ENCODE measurements at regions not wholly inside any gene's neighbourhood (a gene's known extent, or its start where the extent isn't known, plus 50 kb on each side); places are given as distances from the start of the nearest gene placed in this dataset.
"Not testable (repeated sequence)": the region's sequence is repeated elsewhere in the genome, so short reads cannot be mapped to it uniquely, and the experiment has no call there.

DNA sequence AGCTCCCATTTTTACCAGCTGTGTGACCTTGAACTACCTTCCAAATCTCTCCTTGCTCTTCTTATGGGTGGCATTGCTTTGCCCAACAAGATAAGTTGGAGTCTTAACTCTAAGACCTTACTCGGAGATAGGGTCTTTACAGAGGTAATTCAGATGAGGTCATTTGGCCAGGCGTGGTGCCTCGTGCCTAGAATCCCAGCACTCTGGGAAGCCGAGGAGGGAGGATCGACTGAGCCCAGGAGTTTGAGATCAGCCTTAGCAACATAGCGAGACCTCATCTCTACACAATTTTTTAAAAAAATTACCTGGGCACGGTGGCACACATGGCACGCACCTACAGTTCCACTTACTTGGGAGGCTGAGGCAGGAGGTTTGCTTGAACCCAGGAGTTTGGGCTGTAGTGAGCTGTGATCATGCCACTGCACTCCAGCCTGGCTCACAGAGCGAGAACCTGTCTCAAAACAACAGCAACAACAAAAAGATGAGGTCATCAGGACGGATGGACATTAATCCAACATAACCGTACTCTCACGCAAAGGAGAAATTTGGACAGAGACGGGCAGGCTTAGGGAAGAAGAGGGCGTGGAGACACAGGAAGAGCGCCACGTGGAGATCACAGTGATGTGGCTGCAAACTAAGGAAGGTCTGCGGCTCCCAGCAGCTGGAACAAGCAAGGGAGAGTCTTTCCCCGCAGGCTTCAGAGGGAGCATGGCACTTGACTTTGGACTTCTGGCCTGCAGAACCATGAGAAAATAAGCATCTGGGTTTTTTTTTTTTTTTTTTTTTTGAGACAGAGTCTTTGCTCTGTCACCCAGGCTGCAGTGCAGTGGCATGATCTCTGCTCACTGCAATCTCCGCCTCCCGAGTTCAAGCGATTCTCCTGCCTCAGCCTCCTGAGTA lies 122.3 kb upstream of the CARD11 start:
- DNase-seq = no peak

- DNase-seq = no peak
Observed at GRCh38 chr7:3167551-3167950, 123.9 kb upstream of the CARD11 start.

DNA sequence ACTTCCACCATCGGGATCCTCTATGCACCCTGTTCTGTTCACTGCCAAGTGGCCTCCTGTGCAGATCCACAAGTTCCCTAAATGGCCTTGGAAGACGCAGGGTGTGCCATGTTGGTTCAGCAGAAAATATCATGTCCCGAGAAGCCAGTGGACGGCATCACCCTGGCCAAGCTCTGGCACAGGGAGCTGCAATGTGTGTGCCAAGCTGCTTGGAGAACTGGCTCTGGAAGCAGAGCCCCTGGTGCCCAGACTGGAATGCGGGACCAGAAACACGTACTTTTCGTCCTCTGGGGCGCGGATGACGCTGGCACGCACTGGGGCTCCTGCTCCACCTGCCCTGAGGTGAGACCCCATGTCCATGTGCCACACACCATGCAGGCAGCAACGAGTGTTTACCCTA lies 124.7 kb upstream of the CARD11 start:
- DNase-seq = no peak

DNA sequence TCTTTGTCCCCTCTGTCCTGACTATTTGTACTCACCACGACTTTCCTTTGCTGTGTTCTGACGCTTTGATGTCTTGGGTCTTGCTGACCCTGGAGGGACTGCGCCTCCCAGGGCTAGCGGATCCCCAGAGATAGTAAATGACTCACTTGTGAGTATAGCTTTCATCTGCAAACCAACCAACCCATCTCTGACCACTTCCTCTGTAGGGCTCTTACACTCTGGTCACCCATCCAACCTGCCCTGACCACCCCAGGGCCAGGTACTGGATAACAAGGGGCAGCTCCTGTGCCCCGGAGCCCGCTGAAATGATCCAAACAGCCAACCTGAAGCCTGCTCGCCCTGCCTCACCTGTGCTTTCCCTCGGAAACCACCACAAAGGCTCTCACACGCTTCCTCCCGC lies 125.2 kb upstream of the CARD11 start:
- DNase-seq = no peak

DNA sequence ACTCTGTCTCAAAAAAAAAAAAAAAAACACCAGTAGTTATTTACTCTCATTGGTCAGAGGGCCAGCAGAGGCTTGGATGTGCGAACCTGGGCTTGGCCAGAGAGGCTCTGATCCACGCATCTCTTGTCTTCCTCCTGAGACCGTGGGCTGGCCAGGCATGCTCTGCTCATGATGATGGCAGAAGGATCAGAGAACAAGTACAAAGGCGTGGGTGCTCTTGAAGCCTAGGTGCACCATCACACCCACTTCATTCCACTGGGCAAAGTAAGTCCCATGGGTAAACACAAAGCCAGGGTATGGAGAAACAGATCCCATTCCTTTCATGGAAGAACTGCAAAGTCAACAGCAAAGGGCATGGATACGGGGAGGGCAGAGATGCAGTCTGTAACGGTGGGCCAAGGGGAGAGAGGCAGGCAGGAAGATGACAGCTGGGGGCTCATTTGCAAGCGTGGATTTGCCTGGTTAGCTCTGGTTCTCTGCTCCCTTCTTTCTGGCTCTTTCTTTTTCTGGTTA lies 128.2 kb upstream of the SDK1 start:
- DNase-seq = no peak

- no peak for DNase-seq
Observed at GRCh38 chr7:3174515-3175284, 126.4 kb upstream of the SDK1 start.

GRCh38 chr7:3175285-3175902 lies 125.7 kb upstream of the SDK1 start:
- DNase-seq = no peak

DNA sequence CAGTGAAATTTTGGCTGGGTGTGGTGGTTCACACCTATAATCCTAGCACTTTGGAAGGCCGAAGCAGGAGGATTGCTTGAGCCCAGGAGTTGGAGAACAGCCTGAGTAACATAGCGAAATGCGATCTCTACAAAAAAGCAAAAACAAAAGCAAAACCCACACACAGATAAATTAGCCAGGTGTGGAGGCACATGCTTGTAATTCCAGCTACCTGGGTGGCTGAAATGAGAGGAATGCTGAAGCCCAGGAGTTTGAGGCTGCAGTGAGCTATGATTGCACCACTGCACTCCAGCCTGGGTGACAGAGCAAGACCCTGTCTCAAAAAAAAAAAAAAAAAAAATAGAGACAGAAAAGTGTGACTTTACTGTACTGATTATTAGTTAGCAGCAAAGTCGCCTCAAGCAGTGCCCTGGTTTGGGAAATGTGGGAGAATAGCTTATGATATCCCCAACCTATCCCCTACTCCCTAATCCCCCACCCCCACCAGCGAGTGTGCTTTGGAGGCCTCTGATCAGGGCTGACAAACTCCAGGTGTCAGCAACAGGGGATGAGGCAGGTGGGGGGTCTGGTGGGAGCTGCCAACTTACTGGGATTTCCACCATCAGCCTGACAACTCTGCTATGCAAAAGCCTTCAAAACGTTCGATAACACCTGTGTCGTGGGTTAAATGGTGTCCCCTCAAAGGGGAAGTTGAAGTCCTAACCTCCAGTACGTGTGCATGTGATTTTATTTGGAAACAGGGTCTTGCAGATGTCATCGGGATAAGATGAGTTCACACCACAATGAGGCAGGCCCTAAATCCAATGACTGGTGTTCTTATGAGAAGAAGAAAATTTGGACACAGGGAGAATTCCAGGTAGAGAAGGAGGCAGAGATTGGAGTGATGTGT lies 124.7 kb upstream of the SDK1 start:
- no peak for DNase-seq

DNA sequence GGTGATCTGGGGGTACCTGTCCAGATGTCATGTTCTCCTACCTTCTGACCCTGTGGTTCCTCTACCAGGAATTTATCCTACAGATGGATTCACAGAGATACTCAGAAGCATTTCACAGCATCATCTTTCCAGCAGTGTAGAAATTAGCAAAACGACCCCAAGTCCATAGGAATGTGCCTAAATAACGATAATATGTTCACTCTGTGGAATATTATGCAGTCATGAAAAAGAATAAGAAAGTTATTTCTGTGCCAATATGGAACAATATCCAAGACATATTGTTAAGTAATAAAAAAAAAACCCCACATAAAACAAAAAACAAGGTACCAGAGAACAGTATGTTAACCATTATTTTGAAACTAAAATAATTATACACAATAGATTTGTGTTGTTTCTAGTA lies 123.8 kb upstream of the SDK1 start:
- no peak for DNase-seq

- no peak for DNase-seq
Observed at GRCh38 chr7:3179456-3179855, 121.6 kb upstream of the SDK1 start.

GRCh38 chr7:3180604-3181003 lies 120.4 kb upstream of the SDK1 start:
- no peak for DNase-seq

DNA sequence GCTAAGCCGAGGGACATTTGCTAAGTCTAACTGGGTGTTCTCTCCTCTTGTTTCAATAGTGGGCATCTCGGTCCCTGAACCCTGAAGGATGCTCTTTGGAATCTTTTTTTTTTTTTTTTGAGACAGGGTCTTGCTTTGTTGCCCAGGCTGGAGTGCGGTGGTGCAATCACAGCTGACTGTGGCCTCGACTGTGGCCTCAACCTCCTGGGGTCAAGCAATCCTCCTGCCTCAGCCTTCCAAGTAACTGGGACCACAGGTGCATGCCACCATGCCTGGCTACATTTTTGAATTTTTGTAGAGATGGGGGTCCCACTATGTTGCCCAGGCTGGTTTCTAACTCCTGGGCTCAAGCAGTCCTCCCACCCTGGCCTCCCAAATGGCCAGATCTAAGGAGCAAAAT lies 119.0 kb upstream of the SDK1 start:
- DNase-seq = not testable (repeated sequence)

- no peak for DNase-seq
Observed at GRCh38 chr7:3187444-3188040, 113.5 kb upstream of the SDK1 start.

- no peak for DNase-seq
Observed at GRCh38 chr7:3188946-3189345, 112.1 kb upstream of the SDK1 start.

GRCh38 chr7:3191548-3191947 lies 109.5 kb upstream of the SDK1 start:
- DNase-seq = no peak

- DNase-seq = no peak
Observed at GRCh38 chr7:3192669-3193068, 108.4 kb upstream of the SDK1 start.

DNA sequence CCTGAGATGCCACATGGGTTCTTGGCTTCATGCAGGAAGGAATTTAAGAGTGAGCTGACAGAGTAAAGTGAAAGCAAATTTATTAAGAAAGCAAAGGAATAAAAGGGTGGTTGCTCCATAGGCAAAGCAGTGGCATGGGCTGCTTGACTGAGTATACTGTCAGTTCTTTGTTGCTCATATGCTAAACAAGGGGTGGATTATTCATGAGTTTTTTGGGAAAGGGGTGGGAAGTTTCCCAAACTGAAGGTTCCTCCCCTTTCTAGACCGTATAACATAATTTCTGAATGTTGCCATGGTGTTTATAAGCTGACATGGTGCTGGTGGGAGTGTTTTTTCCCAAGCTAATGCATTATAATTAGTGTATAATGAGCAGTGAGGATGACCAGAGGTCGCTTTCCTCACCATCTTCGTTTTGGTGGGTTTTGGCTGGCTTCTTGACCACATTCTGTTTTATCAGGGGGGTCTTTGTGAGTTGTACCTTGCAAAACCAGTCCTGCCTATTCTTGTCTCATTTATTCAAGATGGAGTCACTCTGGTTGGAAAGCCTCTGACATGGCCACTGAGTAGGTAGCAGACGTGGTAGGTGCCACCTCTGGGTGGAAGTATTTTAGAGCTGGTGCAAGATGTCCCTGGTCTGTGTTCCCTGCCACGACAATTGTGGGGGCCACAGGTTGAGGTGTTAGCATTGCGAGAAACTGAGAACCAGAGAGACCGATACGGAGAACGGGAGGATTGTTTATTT lies 107.5 kb upstream of the SDK1 start:
- no peak for DNase-seq

DNA sequence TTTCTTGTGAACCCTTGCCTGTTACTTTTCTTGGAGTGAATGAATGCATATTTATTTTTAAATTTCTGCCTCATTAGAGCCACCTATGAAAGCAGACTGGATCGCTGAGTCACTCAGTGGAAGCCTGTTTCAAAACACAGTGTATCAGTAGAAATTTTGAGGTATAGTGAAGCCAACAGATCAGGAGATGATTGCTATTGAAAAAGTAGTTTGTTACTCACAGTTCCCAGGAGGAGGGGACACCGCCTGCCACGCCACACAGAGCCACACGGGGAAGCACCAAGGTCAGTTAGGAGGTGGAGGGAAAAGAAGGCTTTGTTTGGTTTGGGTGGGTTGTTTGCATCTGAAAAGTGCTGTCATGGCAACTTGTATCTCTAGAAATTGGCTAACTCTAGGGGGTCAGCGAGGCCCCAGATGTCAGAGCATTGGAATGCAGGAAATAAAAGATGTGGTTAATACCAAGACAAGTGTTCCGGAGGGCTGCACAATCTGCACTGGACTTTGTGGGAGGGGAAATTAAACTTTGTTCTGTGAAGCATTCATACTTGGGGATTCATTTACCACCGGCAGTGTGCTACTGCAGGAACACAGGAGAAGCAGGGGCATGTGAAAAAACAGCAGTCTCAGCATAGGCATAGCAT lies 106.4 kb upstream of the SDK1 start:
- no peak for DNase-seq

DNA sequence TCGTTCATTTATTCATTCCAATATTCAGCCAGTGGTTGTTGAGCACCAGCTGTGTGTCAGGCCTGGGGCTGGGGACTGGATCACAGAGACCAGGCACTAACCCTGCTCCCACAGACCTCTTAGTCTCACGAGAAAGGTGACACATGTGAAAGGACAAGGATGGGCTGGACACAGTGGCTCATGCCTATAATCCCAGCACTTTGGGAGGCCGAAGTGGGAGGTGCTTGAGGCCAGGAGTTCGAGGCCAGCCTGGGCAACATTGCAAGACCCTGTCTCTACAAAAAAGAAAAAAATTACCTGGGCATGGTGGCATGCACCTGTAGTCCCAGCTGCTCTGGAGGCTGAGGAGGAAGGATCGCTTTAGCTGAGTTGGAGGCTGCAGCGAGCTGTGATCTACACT lies 105.9 kb upstream of the SDK1 start:
- DNase-seq = no peak

GRCh38 chr7:3196629-3197400 lies 104.2 kb upstream of the SDK1 start:
- no peak for DNase-seq
